ENCODE measurements at regions not wholly inside any gene's neighbourhood (a gene's known extent, or its start where the extent isn't known, plus 50 kb on each side); places are given as distances from the start of the nearest gene placed in this dataset.

DNA sequence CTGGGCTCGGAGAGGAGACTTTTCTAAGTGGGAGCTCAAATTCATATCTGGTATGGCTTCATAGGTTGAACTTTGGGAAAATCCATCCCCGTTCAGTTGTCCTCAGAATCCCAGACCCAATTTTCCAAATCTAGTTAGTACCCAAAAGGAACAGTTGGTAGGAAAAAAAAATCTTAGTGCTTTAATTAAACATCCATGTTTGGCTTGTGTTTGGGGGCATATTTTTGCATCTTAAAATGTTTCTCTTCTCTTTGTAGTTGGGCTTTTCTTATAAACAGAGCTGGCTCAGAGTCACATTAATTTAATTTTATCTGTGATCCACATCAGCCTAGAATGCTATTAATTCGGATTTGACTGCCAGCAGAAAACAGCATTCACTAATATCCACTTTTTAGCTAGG is 165.9 kb downstream of the BUB3 start:
- Mint-ChIP-seq H3K36me3 (no peaks in the 10 kb centered on the region), H3K27ac (no peak overlapping the region)
- no peak for ATAC-seq

DNA sequence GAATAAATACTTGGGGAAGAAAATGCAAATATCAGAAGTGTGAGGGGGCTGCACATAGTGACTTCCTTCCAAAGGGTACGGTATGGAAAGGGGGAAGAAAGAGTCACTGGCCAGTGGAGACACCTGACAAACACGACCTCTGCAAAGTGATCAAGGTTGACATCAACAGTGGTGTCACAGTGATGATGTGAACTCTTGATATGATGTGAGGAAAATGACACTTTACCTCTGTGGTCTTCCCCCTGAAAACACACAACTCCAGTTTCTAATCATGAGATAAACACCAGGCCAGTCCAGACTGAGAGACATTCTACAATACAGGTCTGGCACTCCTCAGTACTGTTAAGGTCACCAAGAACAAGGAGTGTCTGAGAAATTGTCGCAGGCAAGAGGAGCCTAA is 169.7 kb downstream of the BUB3 start:
- ATAC-seq: peak; percentile 74
- no peaks in the 10 kb centered on the region for H3K4me1 Mint-ChIP-seq
- peaks cover 15% of the 10 kb centered on the region for H3K36me3 Mint-ChIP-seq
- H3K27me3 Mint-ChIP-seq: peaks cover 8% of the 10 kb centered on the region
- H3K4me3 Mint-ChIP-seq: no peak overlapping the region
- H3K9me3 Mint-ChIP-seq: peaks cover 7% of the 10 kb centered on the region
- no peak overlapping the region for H3K27ac Mint-ChIP-seq

More for the DNA sequence above, 165.9 kb downstream of the BUB3 start:
- Mint-ChIP-seq H3K27me3 (no peaks in the 10 kb centered on the region), H3K9me3 (no peaks in the 10 kb centered on the region), H3K4me1 (no peaks in the 10 kb centered on the region), H3K4me3 (no peak overlapping the region)

DNA sequence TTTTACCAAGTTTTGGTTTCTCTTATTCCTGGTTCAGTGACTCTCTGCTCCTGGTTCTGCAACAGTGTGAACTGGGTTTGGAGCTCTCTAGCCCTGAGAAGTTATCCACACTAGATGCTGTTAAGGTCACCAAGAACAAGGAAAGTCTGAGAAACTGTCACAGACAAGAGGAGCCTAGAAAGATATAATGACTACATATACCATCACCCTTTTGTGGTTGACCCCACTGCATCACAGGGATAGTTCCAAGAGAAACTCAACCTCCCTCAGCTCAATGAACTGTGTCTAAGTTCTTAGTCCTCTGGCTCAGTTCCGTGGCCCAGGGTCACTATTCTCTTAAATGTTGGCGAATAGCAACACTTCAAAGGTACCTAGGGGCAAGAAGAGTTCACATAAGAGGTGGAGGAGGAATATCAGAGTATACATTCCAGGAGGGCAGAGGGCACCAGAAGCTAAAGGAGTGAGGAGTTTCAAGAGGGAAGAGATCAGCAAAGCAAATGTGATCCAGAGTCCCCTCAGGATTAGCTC is 171.5 kb downstream of the BUB3 start:
- Mint-ChIP-seq H3K4me3 (no peak overlapping the region), H3K36me3 (peaks cover 15% of the 10 kb centered on the region), H3K27me3 (peaks cover 8% of the 10 kb centered on the region), H3K27ac (peak overlapping the region; percentile 4), H3K9me3 (peaks cover 7% of the 10 kb centered on the region), H3K4me1 (no peaks in the 10 kb centered on the region)
- ATAC-seq: no peak

DNA sequence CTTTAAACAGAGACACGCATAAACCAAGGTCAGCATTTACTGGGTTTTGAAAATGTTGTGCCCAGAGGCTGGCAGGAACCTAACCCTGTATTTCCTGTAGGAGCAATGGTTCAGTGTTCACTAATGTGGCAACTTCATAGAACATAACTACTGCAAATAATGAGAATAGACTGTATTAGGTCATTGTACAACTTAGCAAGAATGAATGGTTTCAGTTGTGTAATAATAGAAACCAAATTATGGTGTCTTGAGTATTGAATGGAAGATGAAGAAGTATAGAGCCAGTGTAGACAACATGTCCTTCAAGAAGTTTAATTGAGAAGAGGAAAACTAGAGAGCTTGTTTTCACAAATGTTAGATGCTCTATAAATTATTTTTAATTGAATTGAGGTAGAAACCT is 172.5 kb downstream of the BUB3 start:
- peaks cover 8% of the 10 kb centered on the region for H3K27me3 Mint-ChIP-seq
- no peaks in the 10 kb centered on the region for H3K4me1 Mint-ChIP-seq
- peaks cover 7% of the 10 kb centered on the region for H3K9me3 Mint-ChIP-seq
- no peak overlapping the region for H3K4me3 Mint-ChIP-seq
- ATAC-seq: no peak
- H3K36me3 Mint-ChIP-seq: peaks cover 15% of the 10 kb centered on the region
- H3K27ac Mint-ChIP-seq: no peak overlapping the region

DNA sequence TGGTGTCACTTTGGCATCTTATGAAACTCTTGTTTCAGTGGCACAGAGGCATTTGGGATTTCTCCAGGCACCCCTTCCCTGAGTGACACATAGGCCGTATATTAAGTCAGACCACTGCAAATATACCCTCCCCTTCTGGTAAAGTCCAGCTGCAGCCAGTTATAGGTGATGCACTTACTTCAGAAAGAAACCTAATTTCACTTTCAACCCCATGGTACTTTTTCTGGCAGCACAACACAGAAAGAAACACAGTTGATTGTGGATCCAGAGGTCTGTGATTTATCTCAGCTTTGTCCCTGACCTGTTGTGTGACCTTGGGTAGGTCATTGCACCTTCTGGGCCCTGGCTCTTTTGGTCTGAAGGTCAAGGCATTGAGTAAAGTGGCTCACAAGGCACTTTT is 173.2 kb downstream of the BUB3 start:
- Mint-ChIP-seq H3K27me3 (peaks cover 8% of the 10 kb centered on the region), H3K9me3 (peaks cover 7% of the 10 kb centered on the region), H3K36me3 (peaks cover 15% of the 10 kb centered on the region), H3K27ac (no peak overlapping the region), H3K4me1 (no peaks in the 10 kb centered on the region), H3K4me3 (no peak overlapping the region)
- ATAC-seq: peak; percentile 28

DNA sequence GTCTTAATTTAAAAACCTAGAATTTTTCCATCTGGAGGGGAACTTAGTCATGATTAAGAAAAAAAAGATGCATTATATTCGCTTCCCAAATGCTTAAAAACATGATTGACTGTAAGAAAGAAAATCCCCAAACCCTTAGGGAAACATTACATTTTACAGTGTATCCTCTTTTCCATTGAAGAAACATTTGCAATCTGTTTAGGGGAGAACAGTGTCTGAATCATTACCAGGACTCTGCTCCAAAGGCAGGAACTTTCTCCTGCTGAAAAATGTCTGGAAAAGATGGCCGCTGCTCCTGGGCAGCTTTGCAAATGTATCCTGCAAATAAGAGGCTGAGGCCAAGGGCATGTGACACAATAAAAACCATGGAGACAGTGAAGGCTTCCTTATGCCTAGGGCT is 173.7 kb downstream of the BUB3 start:
- Mint-ChIP-seq H3K27me3 (peaks cover 8% of the 10 kb centered on the region), H3K4me3 (no peak overlapping the region), H3K27ac (no peak overlapping the region), H3K36me3 (peaks cover 15% of the 10 kb centered on the region), H3K9me3 (peaks cover 7% of the 10 kb centered on the region), H3K4me1 (no peaks in the 10 kb centered on the region)
- no peak for ATAC-seq

DNA sequence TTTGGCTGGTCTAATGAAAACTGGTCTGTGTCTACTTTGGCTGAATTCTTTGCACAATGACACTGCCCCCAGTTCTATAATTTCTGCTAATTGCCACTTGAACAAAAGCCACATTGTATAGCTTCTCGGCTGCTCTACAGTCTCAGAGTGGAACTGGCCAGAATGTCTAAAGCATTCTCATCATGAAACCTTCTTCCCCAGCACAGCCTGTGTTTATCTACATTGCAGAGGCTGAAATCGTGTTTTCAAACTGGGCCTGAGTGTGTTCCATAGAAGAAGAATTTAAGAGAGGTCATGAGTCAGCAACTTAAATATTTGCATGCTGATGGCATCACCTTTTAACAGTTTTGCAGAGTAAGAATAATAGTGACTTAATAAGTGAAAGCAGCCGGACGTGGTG is 177.2 kb downstream of the BUB3 start:
- peaks cover 5% of the 10 kb centered on the region for H3K36me3 Mint-ChIP-seq
- no peak for ATAC-seq
- no peak overlapping the region for H3K27ac Mint-ChIP-seq
- H3K4me3 Mint-ChIP-seq: no peak overlapping the region
- peaks cover 4% of the 10 kb centered on the region for H3K9me3 Mint-ChIP-seq
- no peaks in the 10 kb centered on the region for H3K4me1 Mint-ChIP-seq
- H3K27me3 Mint-ChIP-seq: peaks cover 8% of the 10 kb centered on the region

DNA sequence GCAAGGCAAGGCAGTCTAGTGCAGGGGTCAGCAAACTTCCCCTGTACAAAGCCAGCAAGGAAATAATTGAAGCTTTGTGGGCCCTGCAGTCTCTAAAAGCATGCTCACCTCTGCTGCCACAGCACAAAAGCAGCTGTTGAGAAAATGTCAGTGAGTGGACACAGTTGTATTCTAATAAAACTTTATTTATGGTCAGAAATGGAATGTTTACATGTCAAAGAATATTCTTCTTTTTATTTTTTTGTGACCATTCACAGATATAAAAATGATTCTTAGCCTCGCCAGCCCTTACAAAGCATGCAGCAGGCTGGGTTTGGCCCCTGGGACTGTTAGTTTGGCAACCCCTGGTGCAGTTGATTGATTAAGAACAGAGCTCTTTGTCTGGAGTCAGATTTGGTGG is 192.4 kb downstream of the BUB3 start:
- Mint-ChIP-seq H3K4me1 (no peaks in the 10 kb centered on the region), H3K27me3 (peaks cover 6% of the 10 kb centered on the region), H3K27ac (no peak overlapping the region), H3K9me3 (no peaks in the 10 kb centered on the region), H3K4me3 (no peak overlapping the region), H3K36me3 (no peaks in the 10 kb centered on the region)
- ATAC-seq: no peak

DNA sequence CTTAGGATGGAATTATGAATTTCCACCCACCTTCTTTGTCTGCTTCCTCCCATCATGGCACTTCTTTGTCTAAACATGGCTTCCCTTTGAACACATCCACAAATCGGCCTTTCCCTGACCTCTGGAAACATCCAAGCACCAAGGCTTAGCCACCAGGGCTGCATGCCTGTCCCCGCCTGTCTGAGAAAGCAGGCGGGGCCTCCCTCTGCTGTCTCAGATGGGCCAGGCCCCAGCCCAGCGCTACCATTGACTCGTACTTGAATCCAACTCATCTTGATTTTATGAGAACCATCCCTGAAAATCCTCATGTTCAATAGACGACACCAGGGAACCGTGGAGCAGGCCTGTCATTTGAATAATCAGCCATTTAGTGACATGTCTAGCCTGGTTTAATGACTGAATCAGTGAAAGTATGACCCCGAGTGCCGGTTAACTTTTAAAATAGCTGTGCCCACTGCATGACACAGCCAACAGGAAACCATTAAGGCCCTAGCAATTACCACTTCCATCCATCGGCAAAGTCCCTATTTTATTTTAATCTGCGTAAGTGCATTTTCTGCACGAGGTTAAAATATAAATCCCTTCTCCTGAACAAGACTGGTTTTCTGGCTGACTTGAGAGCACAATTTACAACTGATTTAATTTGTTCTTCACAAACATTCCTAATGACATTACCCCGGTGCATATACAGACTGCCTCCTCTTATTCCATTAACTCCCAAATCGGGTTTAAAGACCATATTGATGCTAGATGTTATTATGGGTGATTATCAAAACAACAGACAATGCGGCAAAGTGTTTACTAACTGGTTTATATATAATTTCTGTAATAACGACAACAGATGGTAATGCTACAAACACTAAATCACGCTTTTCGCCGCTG is 194.7 kb downstream of the BUB3 start:
- Mint-ChIP-seq H3K36me3 (no peaks in the 10 kb centered on the region), H3K4me3 (no peak overlapping the region), H3K27me3 (no peaks in the 10 kb centered on the region), H3K9me3 (no peaks in the 10 kb centered on the region), H3K4me1 (no peaks in the 10 kb centered on the region), H3K27ac (no peak overlapping the region)
- no peak for ATAC-seq

DNA sequence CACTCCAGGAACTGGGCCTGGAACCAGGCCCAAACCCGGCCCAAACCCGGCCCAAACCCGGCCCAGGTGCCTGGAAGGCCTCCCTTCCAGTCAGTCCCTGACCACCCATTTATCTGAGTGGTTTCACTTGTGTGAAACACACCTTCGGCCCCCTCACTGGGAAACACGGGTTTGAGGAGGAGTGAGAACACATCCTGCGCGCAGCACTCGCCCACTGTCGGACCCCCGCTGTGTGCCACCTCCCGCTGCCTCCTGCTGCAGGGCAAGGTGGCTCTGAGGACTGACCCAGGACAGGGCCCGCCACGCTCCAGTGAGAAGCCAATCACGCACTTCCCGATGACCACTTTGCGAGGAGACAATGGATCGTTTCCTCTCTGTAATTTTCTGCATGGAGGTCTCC is 197.5 kb downstream of the BUB3 start:
- Mint-ChIP-seq H3K9me3 (no peaks in the 10 kb centered on the region), H3K4me3 (no peak overlapping the region), H3K4me1 (no peaks in the 10 kb centered on the region), H3K27me3 (no peaks in the 10 kb centered on the region), H3K36me3 (no peaks in the 10 kb centered on the region), H3K27ac (no peak overlapping the region)
- no peak for ATAC-seq

DNA sequence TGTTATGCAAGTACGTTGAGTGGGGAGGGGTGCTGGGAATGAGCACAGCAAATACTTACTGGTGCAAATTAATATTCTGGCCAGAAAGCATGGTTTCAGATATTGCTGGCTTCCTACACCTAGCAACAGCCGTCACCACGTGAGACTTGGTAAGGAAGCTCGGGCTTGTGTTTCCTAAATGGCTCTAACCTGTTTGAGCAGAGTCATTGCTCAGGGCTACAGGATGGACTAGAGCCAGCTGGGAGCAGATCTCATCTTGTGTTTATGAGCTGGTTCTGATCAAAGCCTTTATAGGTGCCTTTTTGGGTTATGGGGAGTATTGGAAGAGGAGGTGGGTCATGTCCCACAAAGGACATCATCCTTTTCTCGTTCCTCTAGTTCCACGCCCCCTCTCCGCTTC is 200.3 kb downstream of the BUB3 start:
- Mint-ChIP-seq H3K4me3 (no peak overlapping the region), H3K9me3 (no peaks in the 10 kb centered on the region), H3K4me1 (no peaks in the 10 kb centered on the region), H3K27me3 (no peaks in the 10 kb centered on the region), H3K36me3 (no peaks in the 10 kb centered on the region), H3K27ac (no peak overlapping the region)
- ATAC-seq: no peak

DNA sequence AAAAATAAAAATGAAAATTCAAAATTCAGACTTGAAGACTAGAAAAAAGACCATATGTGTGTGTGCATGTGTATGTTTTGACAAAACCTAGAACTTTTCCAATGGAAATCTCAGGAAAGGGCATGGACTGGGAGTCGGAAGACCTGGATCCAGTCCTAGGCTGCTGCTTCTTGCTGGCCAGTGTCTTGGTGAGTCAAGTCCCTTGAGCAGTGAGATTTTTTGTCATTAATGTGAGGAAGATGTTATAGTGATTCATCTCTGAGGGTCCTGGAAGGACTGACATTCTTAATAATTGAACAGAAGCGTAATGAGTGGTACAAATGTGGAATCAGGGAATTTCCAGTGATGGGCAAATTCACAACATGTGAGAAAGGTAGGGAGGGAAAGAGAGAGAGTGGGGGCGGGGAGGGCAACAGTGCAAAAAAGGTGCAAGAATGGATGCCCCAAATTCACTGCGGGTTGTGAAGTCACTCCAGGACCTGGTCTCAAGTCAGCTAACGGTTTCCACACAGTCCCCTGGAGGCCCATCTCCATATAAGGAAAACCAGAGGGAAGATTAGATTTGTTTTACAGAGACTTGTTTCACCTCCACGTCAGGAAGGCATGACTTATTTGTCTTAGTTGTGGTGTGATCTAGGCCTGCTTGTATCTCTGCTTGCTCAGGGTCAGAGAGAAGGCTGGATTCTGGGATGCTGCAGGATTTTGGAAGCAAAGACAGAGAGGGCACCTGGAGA is 201.7 kb downstream of the BUB3 start:
- H3K4me1 Mint-ChIP-seq: no peaks in the 10 kb centered on the region
- ATAC-seq: no peak
- no peaks in the 10 kb centered on the region for H3K36me3 Mint-ChIP-seq
- H3K9me3 Mint-ChIP-seq: no peaks in the 10 kb centered on the region
- H3K27me3 Mint-ChIP-seq: no peaks in the 10 kb centered on the region
- no peak overlapping the region for H3K4me3 Mint-ChIP-seq
- no peak overlapping the region for H3K27ac Mint-ChIP-seq

DNA sequence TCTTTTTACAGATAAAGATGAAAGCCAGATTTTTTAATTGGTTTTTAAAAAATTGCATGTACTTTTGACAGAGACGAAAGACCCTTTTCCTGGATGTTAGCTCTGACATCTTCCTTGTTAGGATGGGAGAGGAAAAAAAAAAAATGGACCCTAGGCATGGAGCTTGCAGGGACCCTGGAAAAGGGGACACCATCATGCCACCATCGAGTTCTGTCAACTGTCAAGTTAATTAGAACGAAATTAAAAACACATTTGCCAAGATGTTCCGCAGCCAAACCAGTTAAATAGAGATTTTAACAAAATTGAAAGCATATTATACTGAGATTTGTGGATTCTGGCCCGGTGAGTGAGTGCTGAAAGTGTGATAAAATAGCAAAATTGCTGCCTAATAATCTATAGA is 202.6 kb downstream of the BUB3 start:
- H3K9me3 Mint-ChIP-seq: no peaks in the 10 kb centered on the region
- no peaks in the 10 kb centered on the region for H3K36me3 Mint-ChIP-seq
- no peaks in the 10 kb centered on the region for H3K27me3 Mint-ChIP-seq
- ATAC-seq: no peak
- no peak overlapping the region for H3K27ac Mint-ChIP-seq
- H3K4me1 Mint-ChIP-seq: no peaks in the 10 kb centered on the region
- H3K4me3 Mint-ChIP-seq: no peak overlapping the region

DNA sequence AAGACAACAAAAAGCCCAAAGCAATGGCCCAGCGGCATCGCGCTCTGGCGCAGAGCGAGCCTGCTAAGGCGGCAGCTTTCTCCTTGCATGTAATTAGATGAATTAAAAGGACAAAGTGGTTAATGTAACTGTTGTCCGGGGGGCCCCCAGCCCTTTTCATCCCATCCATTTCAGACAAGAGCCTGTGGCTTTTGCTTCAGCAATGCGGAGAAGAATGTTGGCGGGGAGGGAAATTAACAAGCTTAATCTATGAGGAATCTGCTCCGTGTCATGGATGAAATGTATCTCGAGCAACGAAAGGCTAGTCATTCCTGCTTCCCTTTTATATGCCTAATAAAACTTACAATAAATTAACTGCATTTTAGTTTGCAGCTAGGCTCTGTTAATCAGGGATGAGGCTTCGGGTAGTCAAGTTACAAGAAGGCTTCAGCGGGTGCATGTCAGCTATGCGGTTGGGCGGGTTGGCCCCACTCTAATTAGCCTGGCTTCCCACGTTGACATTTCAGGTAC is 203.3 kb downstream of the BUB3 start:
- H3K9me3 Mint-ChIP-seq: no peaks in the 10 kb centered on the region
- H3K27me3 Mint-ChIP-seq: no peaks in the 10 kb centered on the region
- no peaks in the 10 kb centered on the region for H3K36me3 Mint-ChIP-seq
- no peaks in the 10 kb centered on the region for H3K4me1 Mint-ChIP-seq
- no peak for ATAC-seq
- no peak overlapping the region for H3K27ac Mint-ChIP-seq
- H3K4me3 Mint-ChIP-seq: no peak overlapping the region

DNA sequence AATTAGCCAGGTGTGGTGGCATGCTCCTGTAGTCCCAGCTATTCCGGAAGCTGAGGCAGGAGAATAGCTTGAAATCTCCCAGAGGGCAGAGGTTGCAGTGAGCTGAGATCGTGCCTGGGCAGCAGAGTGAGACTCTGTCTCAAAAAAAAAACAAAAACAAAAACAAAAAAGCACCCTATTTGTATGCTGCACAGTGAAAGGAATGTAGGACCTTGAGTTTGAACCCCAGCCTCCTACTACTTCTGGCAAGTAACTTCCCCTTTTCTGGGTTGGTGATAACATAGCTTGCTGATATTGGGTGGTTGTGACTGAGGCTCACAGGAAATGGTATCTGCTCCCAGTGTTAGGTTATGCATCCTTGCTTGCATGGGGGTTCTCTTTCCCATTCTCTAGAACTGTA is 205.3 kb downstream of the BUB3 start:
- Mint-ChIP-seq H3K4me1 (no peaks in the 10 kb centered on the region), H3K27ac (no peak overlapping the region), H3K27me3 (no peaks in the 10 kb centered on the region), H3K4me3 (no peak overlapping the region), H3K9me3 (no peaks in the 10 kb centered on the region), H3K36me3 (no peaks in the 10 kb centered on the region)
- no peak for ATAC-seq

DNA sequence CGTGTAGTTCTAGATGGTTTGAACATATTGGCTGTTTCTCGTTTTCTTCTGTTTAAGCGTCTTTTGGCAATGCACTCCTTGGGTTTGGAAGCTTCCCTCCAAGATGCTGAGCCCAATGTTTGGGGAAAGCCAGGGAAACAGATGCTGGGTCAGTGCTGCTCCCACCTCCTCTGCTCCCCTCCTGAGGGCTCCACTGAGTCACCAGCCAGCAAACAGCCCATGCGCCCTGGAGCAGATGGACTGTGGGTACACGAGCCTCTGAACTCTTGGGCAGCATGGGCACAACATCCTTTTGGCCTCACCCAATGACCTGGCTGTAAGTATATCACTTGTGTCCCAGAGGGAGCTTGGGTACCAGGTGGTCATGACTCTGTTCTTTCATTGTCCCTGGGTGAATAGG is 207.6 kb downstream of the BUB3 start:
- Mint-ChIP-seq H3K27me3 (no peaks in the 10 kb centered on the region), H3K27ac (no peak overlapping the region), H3K4me1 (no peaks in the 10 kb centered on the region), H3K9me3 (no peaks in the 10 kb centered on the region), H3K4me3 (no peak overlapping the region), H3K36me3 (no peaks in the 10 kb centered on the region)
- ATAC-seq: no peak
